ENCODE measurements at regions not wholly inside any gene's neighbourhood (a gene's known extent, or its start where the extent isn't known, plus 50 kb on each side); places are given as distances from the start of the nearest gene placed in this dataset.

- H3K4me1 Mint-ChIP-seq (ENCODE audit: low read depth) = no peaks in the 10 kb centered on the region
Observed at GRCh38 chr14:25140411-25140810, 90.5 kb upstream of the STXBP6 start.

GRCh38 chr14:25136811-25137210 is 86.9 kb upstream of the STXBP6 start:
- H3K4me1 Mint-ChIP-seq (ENCODE audit: low read depth) = no peaks in the 10 kb centered on the region
- H3K36me3 Mint-ChIP-seq (ENCODE audit: low read depth) = no peaks in the 10 kb centered on the region
- no peak overlapping the region for H3K4me3 Mint-ChIP-seq
- peaks cover 4% of the 10 kb centered on the region for H3K9me3 Mint-ChIP-seq
- no peak overlapping the region for H3K27ac Mint-ChIP-seq
- H3K27me3 Mint-ChIP-seq = peaks cover 41% of the 10 kb centered on the region

More at GRCh38 chr14:25140411-25140810, 90.5 kb upstream of the STXBP6 start:
- Mint-ChIP-seq H3K27ac (no peak overlapping the region), H3K4me3 (no peak overlapping the region), H3K9me3 (peaks cover 4% of the 10 kb centered on the region), H3K36me3 (ENCODE audit: low read depth) (no peaks in the 10 kb centered on the region), H3K27me3 (peaks cover 14% of the 10 kb centered on the region)

- H3K4me3 Mint-ChIP-seq = no peak overlapping the region
- peaks cover 48% of the 10 kb centered on the region for H3K27me3 Mint-ChIP-seq
- H3K27ac Mint-ChIP-seq = no peak overlapping the region
- H3K9me3 Mint-ChIP-seq = peaks cover 4% of the 10 kb centered on the region
- no peaks in the 10 kb centered on the region for H3K36me3 Mint-ChIP-seq (ENCODE audit: low read depth)
- H3K4me1 Mint-ChIP-seq (ENCODE audit: low read depth) = no peaks in the 10 kb centered on the region
Observed at GRCh38 chr14:25134184-25134583, 84.2 kb upstream of the STXBP6 start.

- Mint-ChIP-seq H3K9me3 (peaks cover 2% of the 10 kb centered on the region), H3K27ac (no peak overlapping the region), H3K27me3 (peaks cover 51% of the 10 kb centered on the region), H3K36me3 (ENCODE audit: low read depth) (no peaks in the 10 kb centered on the region), H3K4me3 (no peak overlapping the region), H3K4me1 (ENCODE audit: low read depth) (no peaks in the 10 kb centered on the region)
Observed at GRCh38 chr14:25132732-25133422, 82.9 kb upstream of the STXBP6 start.

- no peak overlapping the region for H3K27ac Mint-ChIP-seq
- no peak overlapping the region for H3K4me3 Mint-ChIP-seq
- H3K36me3 Mint-ChIP-seq (ENCODE audit: low read depth) = no peaks in the 10 kb centered on the region
- no peaks in the 10 kb centered on the region for H3K4me1 Mint-ChIP-seq (ENCODE audit: low read depth)
- no peaks in the 10 kb centered on the region for H3K9me3 Mint-ChIP-seq
- H3K27me3 Mint-ChIP-seq = peaks cover 51% of the 10 kb centered on the region
Observed at GRCh38 chr14:25132094-25132493, 82.1 kb upstream of the STXBP6 start.

GRCh38 chr14:25122843-25123242 is 72.9 kb upstream of the STXBP6 start:
- no peak overlapping the region for H3K4me3 Mint-ChIP-seq
- H3K27me3 Mint-ChIP-seq = peaks cover 4% of the 10 kb centered on the region
- H3K36me3 Mint-ChIP-seq (ENCODE audit: low read depth) = no peaks in the 10 kb centered on the region
- no peak overlapping the region for H3K27ac Mint-ChIP-seq
- no peaks in the 10 kb centered on the region for H3K9me3 Mint-ChIP-seq
- no peaks in the 10 kb centered on the region for H3K4me1 Mint-ChIP-seq (ENCODE audit: low read depth)

GRCh38 chr14:25122211-25122610 is 72.3 kb upstream of the STXBP6 start:
- no peak overlapping the region for H3K27ac Mint-ChIP-seq
- H3K36me3 Mint-ChIP-seq (ENCODE audit: low read depth) = no peaks in the 10 kb centered on the region
- peaks cover 4% of the 10 kb centered on the region for H3K27me3 Mint-ChIP-seq
- no peak overlapping the region for H3K4me3 Mint-ChIP-seq
- no peaks in the 10 kb centered on the region for H3K9me3 Mint-ChIP-seq
- H3K4me1 Mint-ChIP-seq (ENCODE audit: low read depth) = no peaks in the 10 kb centered on the region

- Mint-ChIP-seq H3K4me3 (no peak overlapping the region), H3K27me3 (peaks cover 4% of the 10 kb centered on the region), H3K27ac (no peak overlapping the region), H3K36me3 (ENCODE audit: low read depth) (no peaks in the 10 kb centered on the region), H3K4me1 (ENCODE audit: low read depth) (no peaks in the 10 kb centered on the region), H3K9me3 (no peaks in the 10 kb centered on the region)
Observed at GRCh38 chr14:25121337-25122129, 71.6 kb upstream of the STXBP6 start.

GRCh38 chr14:25120261-25120660 is 70.3 kb upstream of the STXBP6 start:
- H3K4me1 Mint-ChIP-seq (ENCODE audit: low read depth) = no peaks in the 10 kb centered on the region
- H3K27me3 Mint-ChIP-seq = peaks cover 4% of the 10 kb centered on the region
- H3K27ac Mint-ChIP-seq = no peak overlapping the region
- H3K36me3 Mint-ChIP-seq (ENCODE audit: low read depth) = no peaks in the 10 kb centered on the region
- H3K9me3 Mint-ChIP-seq = no peaks in the 10 kb centered on the region
- no peak overlapping the region for H3K4me3 Mint-ChIP-seq

GRCh38 chr14:25118671-25119070 is 68.7 kb upstream of the STXBP6 start:
- no peaks in the 10 kb centered on the region for H3K4me1 Mint-ChIP-seq (ENCODE audit: low read depth)

GRCh38 chr14:25117342-25117741 is 67.4 kb upstream of the STXBP6 start:
- no peaks in the 10 kb centered on the region for H3K36me3 Mint-ChIP-seq (ENCODE audit: low read depth)
- H3K4me3 Mint-ChIP-seq = no peak overlapping the region
- no peak overlapping the region for H3K27ac Mint-ChIP-seq
- no peaks in the 10 kb centered on the region for H3K9me3 Mint-ChIP-seq
- no peaks in the 10 kb centered on the region for H3K27me3 Mint-ChIP-seq
- no peaks in the 10 kb centered on the region for H3K4me1 Mint-ChIP-seq (ENCODE audit: low read depth)

More at GRCh38 chr14:25118671-25119070, 68.7 kb upstream of the STXBP6 start:
- Mint-ChIP-seq H3K27ac (no peak overlapping the region), H3K36me3 (ENCODE audit: low read depth) (no peaks in the 10 kb centered on the region), H3K4me3 (no peak overlapping the region), H3K27me3 (peaks cover 4% of the 10 kb centered on the region), H3K9me3 (no peaks in the 10 kb centered on the region)

- no peaks in the 10 kb centered on the region for H3K36me3 Mint-ChIP-seq (ENCODE audit: low read depth)
- H3K4me1 Mint-ChIP-seq (ENCODE audit: low read depth) = no peaks in the 10 kb centered on the region
- H3K27me3 Mint-ChIP-seq = no peaks in the 10 kb centered on the region
- no peaks in the 10 kb centered on the region for H3K9me3 Mint-ChIP-seq
- no peak overlapping the region for H3K27ac Mint-ChIP-seq
- H3K4me3 Mint-ChIP-seq = no peak overlapping the region
Observed at GRCh38 chr14:25116607-25117006, 66.7 kb upstream of the STXBP6 start.

- no peaks in the 10 kb centered on the region for H3K27me3 Mint-ChIP-seq
- no peak overlapping the region for H3K27ac Mint-ChIP-seq
- no peak overlapping the region for H3K4me3 Mint-ChIP-seq
- no peaks in the 10 kb centered on the region for H3K4me1 Mint-ChIP-seq (ENCODE audit: low read depth)
- no peaks in the 10 kb centered on the region for H3K36me3 Mint-ChIP-seq (ENCODE audit: low read depth)
- no peaks in the 10 kb centered on the region for H3K9me3 Mint-ChIP-seq
Observed at GRCh38 chr14:25113394-25113793, 63.4 kb upstream of the STXBP6 start.

GRCh38 chr14:25111061-25111601 is 61.2 kb upstream of the STXBP6 start:
- Mint-ChIP-seq H3K27ac (no peak overlapping the region), H3K36me3 (ENCODE audit: low read depth) (no peaks in the 10 kb centered on the region), H3K27me3 (peaks cover 4% of the 10 kb centered on the region), H3K4me3 (no peak overlapping the region), H3K9me3 (no peaks in the 10 kb centered on the region), H3K4me1 (ENCODE audit: low read depth) (no peaks in the 10 kb centered on the region)

- Mint-ChIP-seq H3K4me1 (ENCODE audit: low read depth) (no peaks in the 10 kb centered on the region), H3K27me3 (peaks cover 4% of the 10 kb centered on the region), H3K4me3 (no peak overlapping the region), H3K27ac (no peak overlapping the region), H3K9me3 (no peaks in the 10 kb centered on the region), H3K36me3 (ENCODE audit: low read depth) (no peaks in the 10 kb centered on the region)
Observed at GRCh38 chr14:25110106-25110505, 60.2 kb upstream of the STXBP6 start.
